Mucosa of descending colon (tissue), 3 donors: ENCODE measurements at regions not wholly inside any gene's neighbourhood (a gene's known extent, or its start where the extent isn't known, plus 50 kb on each side); places are given as distances from the start of the nearest gene placed in this dataset.
A peak's percentile ranks its signal among the peaks of the same experiment; 100 is the strongest.

Experiments used
- ATAC-seq: fragments of 200-7000 bp; cut with Tn5 transposase; one replicate; pipeline ENCODE4 v1.9.1; 2020; ENCODE audit warnings: mild to moderate bottlenecking, moderate library complexity
- DNase-seq, 3 donors: peaks; one replicate each; pipeline ENCODE4 v3.0.0-alpha.2; 2020
- H3K36me3 ChIP-seq: fragments of 200-600 bp; one replicate; pipeline ENCODE4 v1.8.0; 2021; ENCODE audit warnings: low read depth, mild to moderate bottlenecking
- H3K4me1 ChIP-seq: fragments of 200-600 bp; one replicate; pipeline ENCODE4 v1.8.0; 2021; ENCODE audit warnings: low read depth, mild to moderate bottlenecking
- H3K4me3 ChIP-seq: fragments of 200-600 bp; one replicate; pipeline ENCODE4 v1.8.0; 2021; ENCODE audit warnings: mild to moderate bottlenecking
- H3K9me3 ChIP-seq: fragments of 200-600 bp; one replicate; pipeline ENCODE4 v1.8.0; 2021; ENCODE audit warnings: mild to moderate bottlenecking
- intact Hi-C, 2 donors: fragments of 100-400 bp; cut with DNase I in 1 of 2; cut with micrococcal nuclease in 1 of 2; formaldehyde crosslinking; loops; one replicate each; pipeline versions ENCODE4 v1.11.0 to v1.11.1; 2022; cut with DNase I, micrococcal nuclease
- TF ChIP-seq, protein P1 (sequence below): fragments of 200-600 bp; IDR thresholded peaks from one replicate; pipeline ENCODE4 v1.8.0; 2022; ENCODE audit warnings: antibody characterized with exemption, mild to moderate bottlenecking
- donor health status: DM: no; HTN: no; CAD: no; lungs with moderate emphysema.
- donor health status: DM: no; HTN: no; CAD: no.
- donor health status: DM: no; HTN: yes; CAD: no.

DNA sequence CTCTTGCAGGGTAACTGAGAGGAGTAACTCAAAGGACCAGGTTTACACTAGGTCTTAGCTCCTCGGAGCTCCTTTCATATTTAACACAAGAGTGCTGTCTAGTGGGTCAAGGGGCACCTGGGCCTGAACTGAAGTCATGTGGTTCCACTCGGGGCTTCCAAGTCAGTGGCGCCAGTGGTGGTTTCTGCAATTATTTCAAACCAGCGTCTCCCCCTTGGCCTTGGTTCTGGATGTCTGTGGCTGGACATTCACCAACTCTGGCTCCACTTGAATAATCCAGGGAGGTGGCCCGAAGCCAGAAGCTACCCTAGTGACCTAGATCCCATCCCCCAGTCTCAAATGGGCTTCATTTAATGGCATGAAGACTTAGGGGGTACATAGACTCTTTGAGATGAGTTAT is 144.3 kb upstream of the ADAMTS9 start:
- DNase-seq (no peak), ATAC-seq (no peak)
- Histone ChIP-seq H3K9me3 (no peaks in the 10 kb centered on the region), H3K4me3 (no peak overlapping the region), H3K4me1 (no peaks in the 10 kb centered on the region), H3K36me3 (no peaks in the 10 kb centered on the region)
- intact Hi-C loops = no loop called here
- TF ChIP-seq, protein P1, sequence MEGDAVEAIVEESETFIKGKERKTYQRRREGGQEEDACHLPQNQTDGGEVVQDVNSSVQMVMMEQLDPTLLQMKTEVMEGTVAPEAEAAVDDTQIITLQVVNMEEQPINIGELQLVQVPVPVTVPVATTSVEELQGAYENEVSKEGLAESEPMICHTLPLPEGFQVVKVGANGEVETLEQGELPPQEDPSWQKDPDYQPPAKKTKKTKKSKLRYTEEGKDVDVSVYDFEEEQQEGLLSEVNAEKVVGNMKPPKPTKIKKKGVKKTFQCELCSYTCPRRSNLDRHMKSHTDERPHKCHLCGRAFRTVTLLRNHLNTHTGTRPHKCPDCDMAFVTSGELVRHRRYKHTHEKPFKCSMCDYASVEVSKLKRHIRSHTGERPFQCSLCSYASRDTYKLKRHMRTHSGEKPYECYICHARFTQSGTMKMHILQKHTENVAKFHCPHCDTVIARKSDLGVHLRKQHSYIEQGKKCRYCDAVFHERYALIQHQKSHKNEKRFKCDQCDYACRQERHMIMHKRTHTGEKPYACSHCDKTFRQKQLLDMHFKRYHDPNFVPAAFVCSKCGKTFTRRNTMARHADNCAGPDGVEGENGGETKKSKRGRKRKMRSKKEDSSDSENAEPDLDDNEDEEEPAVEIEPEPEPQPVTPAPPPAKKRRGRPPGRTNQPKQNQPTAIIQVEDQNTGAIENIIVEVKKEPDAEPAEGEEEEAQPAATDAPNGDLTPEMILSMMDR = no peak

DNA sequence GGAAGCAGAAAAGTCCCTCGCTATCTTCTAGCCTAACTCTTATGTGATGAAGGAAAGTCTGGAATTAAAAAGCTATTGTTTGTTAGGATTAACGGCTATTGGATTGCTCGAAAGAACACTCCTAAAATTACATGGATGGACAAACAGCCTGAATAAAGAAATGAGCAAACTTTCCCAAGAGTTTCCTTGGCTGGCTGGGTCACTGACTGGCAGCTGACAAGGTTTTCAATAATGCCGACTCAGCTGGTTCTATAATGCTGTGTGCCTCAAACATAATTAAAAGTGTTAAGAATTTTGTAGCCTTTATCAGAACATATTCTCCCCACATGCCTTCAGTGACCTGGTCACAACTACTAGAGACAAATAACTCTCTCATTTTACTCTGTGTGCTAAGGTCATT is 142.9 kb upstream of the ADAMTS9 start:
- no peak for DNase-seq
- Histone ChIP-seq H3K4me1 (no peaks in the 10 kb centered on the region), H3K36me3 (no peaks in the 10 kb centered on the region), H3K9me3 (no peaks in the 10 kb centered on the region), H3K4me3 (no peak overlapping the region)
- no peak for ATAC-seq
- TF ChIP-seq, protein P1 = no peak
- intact Hi-C loops = no loop called here

DNA sequence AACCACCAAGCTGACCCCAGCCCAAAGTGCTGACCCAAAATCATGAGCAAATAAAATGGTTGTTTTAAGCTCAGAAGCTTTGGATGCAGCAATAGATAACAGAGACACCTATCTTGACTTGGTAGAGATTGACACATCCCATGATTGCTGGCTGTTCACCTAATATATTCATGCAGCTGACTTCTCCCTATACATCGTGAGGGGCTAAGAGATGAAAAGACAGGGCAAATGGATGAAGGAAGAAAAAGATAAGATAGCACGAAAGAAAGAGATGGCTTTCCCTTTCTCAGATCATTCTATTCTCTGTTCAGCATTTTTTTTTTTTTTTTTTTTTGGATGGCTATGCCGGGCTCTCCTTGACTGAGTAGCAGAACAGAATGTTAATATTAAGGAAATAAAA is 141.5 kb upstream of the ADAMTS9 start:
- DNase-seq = no peak
- no peaks in the 10 kb centered on the region for H3K4me1 ChIP-seq
- H3K4me3 ChIP-seq = no peak overlapping the region
- no peak for ATAC-seq
- TF ChIP-seq, protein P1 = no peak
- H3K9me3 ChIP-seq = no peaks in the 10 kb centered on the region
- intact Hi-C loops = no loop called here
- H3K36me3 ChIP-seq = no peaks in the 10 kb centered on the region

DNA sequence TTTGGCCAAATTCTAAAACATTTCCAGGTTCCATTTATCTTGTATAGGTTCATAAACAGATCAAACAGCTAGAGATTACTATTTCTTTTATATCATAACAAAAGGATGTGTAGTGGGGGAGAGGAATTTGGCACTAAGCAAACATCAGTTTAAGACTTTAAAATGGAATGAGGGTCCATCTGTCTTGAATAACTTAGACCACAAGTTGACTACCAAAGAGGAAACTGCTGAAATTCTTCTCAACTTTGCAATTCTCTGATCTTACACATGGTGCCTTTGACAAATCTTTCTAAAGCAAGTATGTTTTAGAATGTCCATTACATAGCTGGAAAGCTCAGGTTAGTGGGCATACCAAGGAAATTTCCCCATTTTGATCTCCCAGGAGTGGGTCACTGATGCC is 140.5 kb upstream of the ADAMTS9 start:
- Histone ChIP-seq H3K4me3 (no peak overlapping the region), H3K36me3 (no peaks in the 10 kb centered on the region), H3K9me3 (no peaks in the 10 kb centered on the region), H3K4me1 (no peaks in the 10 kb centered on the region)
- no peak for DNase-seq
- intact Hi-C loops = no loop called here
- no peak for ATAC-seq
- TF ChIP-seq, protein P1 = no peak

DNA sequence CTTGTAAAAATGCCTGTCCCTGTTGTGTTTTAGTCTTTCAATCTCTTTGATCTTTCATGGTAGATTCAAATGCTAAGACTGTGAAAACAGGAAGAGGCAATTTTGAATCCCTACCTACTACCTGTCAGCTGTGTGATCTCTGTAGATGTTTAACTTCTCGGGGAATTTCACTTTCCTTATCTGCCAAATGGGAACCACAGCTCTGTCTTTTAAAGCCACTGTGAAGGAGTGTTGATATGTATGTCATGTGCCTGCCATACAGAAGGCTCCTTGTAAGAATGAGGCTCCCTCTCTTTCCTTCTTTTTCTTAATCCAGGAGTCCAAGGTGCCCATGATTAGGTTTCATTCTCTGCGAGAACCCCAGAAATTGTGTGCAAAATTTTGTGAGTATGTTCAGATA is 139.6 kb upstream of the ADAMTS9 start:
- DNase-seq (no peak), ATAC-seq (peak; percentile 92)
- Histone ChIP-seq H3K36me3 (no peaks in the 10 kb centered on the region), H3K4me1 (no peaks in the 10 kb centered on the region), H3K9me3 (no peaks in the 10 kb centered on the region), H3K4me3 (no peak overlapping the region)
- intact Hi-C loops = no loop called here
- TF ChIP-seq, protein P1 = no peak

DNA sequence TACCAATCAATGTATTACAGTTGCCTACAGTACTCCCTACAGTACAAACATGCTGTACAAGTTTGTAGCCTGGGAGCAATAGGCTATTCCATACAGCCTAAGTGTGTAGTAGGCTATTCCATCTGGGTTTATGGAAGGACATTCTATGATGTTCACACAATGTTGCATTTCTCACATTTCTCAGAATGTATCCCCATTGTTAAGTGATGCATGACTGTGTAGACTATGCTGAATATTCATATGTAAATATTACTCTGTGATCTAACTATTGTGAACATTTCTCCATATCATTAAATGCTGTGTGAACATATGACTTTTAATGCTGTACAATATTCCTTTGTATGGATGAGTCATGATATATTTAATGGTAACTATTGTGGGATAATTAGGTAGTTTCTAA is 139.2 kb upstream of the ADAMTS9 start:
- no peaks in the 10 kb centered on the region for H3K36me3 ChIP-seq
- H3K9me3 ChIP-seq = no peaks in the 10 kb centered on the region
- ATAC-seq (no peak), DNase-seq (no peak)
- H3K4me1 ChIP-seq = no peaks in the 10 kb centered on the region
- TF ChIP-seq, protein P1 = no peak
- H3K4me3 ChIP-seq = no peak overlapping the region
- intact Hi-C loops = no loop called here
